ENCODE measurements at regions not wholly inside any gene's neighbourhood (a gene's known extent, or its start where the extent isn't known, plus 50 kb on each side); places are given as distances from the start of the nearest gene placed in this dataset.

DNA sequence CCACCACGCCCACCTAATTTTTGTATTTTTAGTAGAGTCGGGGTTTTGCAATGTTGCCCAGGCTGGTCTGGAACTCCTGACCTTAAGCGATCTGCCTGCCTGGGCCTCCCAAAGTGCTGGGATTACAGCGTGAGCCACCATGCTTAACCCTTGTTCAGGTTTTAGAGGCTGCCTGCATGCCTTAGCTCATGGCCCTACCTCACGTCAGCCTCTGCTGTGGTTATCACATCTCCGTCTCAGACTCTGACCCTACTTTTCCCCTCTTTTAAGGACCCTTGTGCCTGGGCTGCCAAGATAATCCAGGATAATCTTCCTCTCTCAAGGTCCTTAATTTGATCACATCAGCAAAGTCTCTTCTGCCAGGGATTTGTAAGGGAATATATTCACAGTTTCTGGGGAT is 98.2 kb upstream of the PMAIP1 start:
- TF ChIP-seq, protein P1, sequence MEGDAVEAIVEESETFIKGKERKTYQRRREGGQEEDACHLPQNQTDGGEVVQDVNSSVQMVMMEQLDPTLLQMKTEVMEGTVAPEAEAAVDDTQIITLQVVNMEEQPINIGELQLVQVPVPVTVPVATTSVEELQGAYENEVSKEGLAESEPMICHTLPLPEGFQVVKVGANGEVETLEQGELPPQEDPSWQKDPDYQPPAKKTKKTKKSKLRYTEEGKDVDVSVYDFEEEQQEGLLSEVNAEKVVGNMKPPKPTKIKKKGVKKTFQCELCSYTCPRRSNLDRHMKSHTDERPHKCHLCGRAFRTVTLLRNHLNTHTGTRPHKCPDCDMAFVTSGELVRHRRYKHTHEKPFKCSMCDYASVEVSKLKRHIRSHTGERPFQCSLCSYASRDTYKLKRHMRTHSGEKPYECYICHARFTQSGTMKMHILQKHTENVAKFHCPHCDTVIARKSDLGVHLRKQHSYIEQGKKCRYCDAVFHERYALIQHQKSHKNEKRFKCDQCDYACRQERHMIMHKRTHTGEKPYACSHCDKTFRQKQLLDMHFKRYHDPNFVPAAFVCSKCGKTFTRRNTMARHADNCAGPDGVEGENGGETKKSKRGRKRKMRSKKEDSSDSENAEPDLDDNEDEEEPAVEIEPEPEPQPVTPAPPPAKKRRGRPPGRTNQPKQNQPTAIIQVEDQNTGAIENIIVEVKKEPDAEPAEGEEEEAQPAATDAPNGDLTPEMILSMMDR (IDR thresholded peaks at IDR 0.05; ENCODE audit: low read depth, low read length): no peak
- TF ChIP-seq POLR2A (IDR thresholded peaks at IDR 0.05; ENCODE audit: extremely low read depth, insufficient read length): no peak

Data from NB4 (cell line).